IPS-15b (cell line): ENCODE measurements at regions not wholly inside any gene's neighbourhood (a gene's known extent, or its start where the extent isn't known, plus 50 kb on each side); places are given as distances from the start of the nearest gene placed in this dataset.

Experiments used
- H3K27me3 ChIP-seq: one replicate; pipeline ENCODE4 v1.6.1; 2013; ENCODE audit warnings: low read length; ENCODE audit not compliant: control insufficient read depth, insufficient read depth
- H3K36me3 ChIP-seq: one replicate; pipeline ENCODE4 v1.6.1; 2013; ENCODE audit warnings: low read length; ENCODE audit not compliant: control insufficient read depth, insufficient read depth
- H3K4me1 ChIP-seq: one replicate; pipeline ENCODE4 v1.6.1; 2013; ENCODE audit warnings: mild to moderate bottlenecking, low read length; ENCODE audit not compliant: control insufficient read depth, insufficient read depth
- H3K4me3 ChIP-seq: one replicate; pipeline ENCODE4 v1.5.1; 2013; ENCODE audit warnings: low read depth, low read length
- H3K9ac ChIP-seq: one replicate; pipeline ENCODE4 v1.6.1; 2013; ENCODE audit warnings: low read depth, mild to moderate bottlenecking, low read length
- H3K9me3 ChIP-seq: one replicate; pipeline ENCODE4 v1.6.1; 2013; ENCODE audit warnings: mild to moderate bottlenecking, low read length; ENCODE audit not compliant: control insufficient read depth, insufficient read depth

GRCh38 chr6:163946437-163946836 lies 531.9 kb downstream of the QKI start:
- H3K4me1 ChIP-seq, result peaks cover 20% of the 10 kb centered on the region
- H3K9me3 ChIP-seq, result no peaks in the 10 kb centered on the region
- H3K4me3 ChIP-seq, result no peak overlapping the region
- no peak overlapping the region for H3K9ac ChIP-seq
- H3K27me3 ChIP-seq, result no peaks in the 10 kb centered on the region
- H3K36me3 ChIP-seq, result no peaks in the 10 kb centered on the region

DNA sequence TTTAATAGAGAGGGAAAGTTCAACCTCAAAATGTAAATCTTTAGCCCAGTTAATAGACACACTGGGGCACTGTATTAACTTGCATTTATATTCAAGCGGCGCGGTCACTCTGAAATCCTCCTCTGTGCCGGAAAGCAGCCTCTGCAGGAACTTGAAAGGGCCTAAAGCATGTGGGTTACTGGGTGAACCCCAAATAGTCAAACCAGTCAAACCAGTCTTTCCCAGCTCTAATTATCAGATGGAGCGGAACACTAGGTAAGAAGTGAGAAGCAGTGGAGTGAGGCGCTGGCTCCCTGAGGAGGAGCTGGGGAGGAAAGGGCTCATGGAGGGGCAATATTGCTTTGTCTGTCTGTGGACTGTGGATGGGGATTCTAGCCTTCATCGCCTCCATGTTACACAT lies 531.3 kb downstream of the QKI start:
- Histone ChIP-seq H3K4me3 (no peak overlapping the region), H3K9me3 (no peaks in the 10 kb centered on the region), H3K36me3 (no peaks in the 10 kb centered on the region), H3K9ac (no peak overlapping the region), H3K27me3 (no peaks in the 10 kb centered on the region), H3K4me1 (peaks cover 21% of the 10 kb centered on the region)

DNA sequence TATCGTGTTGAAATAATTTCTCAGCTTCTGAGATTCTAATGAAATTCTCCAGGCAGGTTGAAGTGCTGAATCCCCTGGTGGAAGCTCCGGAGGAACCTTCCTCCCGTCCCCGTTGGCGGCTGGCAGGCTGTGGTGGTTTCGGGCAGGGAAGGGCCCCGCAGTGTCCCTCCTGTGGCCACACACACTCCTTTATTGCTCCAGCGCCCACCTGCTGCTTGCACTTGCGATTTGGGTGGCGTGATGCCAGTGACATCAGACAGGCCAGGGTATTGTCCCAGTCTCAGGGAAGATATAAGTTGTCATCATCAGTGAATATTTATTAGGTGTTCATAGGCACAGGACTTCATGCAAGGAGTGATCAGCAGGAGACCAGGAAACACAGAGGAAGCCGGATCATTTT lies 530.4 kb downstream of the QKI start:
- H3K27me3 ChIP-seq, result no peaks in the 10 kb centered on the region
- H3K9me3 ChIP-seq, result no peaks in the 10 kb centered on the region
- no peak overlapping the region for H3K4me3 ChIP-seq
- peaks cover 21% of the 10 kb centered on the region for H3K4me1 ChIP-seq
- H3K36me3 ChIP-seq, result no peaks in the 10 kb centered on the region
- H3K9ac ChIP-seq, result no peak overlapping the region

DNA sequence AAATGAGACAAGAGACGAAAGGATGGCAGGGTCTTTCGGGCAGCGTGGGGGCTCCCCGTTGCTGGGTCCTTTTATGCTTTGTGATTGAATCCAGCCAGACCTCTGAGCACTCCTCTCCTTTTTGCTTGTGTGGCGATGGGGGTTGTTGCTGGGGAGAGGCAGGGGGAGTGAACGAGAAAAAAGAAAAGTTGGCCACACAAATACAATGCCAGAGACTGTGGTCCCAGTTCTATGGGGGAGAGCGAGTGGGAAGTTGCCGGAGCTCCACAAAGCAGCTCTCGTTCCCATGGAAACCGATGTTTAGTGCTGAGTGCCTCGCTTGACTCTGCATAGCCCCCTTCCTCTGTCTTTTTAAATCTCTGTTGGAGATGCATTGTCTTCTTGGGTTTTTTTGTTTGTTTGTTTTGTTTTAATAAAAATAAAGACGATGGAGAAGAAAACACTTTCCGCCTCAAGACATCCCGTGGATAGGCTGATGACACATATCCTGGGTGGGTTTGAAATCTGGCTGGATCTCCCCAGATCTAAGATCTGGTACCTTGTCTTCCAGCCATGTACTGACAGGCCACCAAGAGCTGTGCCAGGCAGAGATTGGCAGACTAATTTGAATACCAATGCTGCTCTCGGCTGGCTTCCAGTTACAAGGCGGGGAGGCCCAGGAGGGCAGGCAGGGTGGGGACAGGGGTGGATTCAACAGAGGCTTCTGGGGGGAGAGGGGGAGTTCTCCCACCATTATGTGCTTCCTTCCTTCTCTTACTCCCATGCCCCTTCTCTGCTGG lies 529.3 kb downstream of the QKI start:
- H3K4me3 ChIP-seq, result peak overlapping the region; percentile 43
- no peaks in the 10 kb centered on the region for H3K27me3 ChIP-seq
- no peaks in the 10 kb centered on the region for H3K9me3 ChIP-seq
- peaks cover 21% of the 10 kb centered on the region for H3K4me1 ChIP-seq
- H3K9ac ChIP-seq, result no peak overlapping the region
- no peaks in the 10 kb centered on the region for H3K36me3 ChIP-seq

DNA sequence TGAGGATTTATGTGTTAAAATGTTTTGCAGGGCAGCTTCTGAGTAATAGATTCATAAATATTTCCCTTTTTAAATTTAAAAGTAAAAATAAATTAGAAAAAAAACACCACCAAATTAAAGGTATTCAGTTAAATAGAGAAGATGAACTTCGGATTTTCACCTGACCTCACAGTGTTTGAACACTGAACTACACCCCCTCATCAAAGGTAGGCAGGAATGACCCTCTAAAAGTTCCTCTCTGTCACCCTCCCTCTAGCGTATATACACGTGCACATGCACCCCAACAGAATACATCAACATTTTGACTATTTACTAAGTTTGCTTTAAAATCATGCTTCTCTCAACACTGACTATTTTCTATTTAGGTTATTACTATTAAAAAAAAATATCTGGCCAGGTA lies 528.3 kb downstream of the QKI start:
- Histone ChIP-seq H3K4me1 (peaks cover 21% of the 10 kb centered on the region), H3K9ac (no peak overlapping the region), H3K36me3 (no peaks in the 10 kb centered on the region), H3K4me3 (no peak overlapping the region), H3K9me3 (no peaks in the 10 kb centered on the region), H3K27me3 (no peaks in the 10 kb centered on the region)

- no peaks in the 10 kb centered on the region for H3K9me3 ChIP-seq
- H3K36me3 ChIP-seq, result no peaks in the 10 kb centered on the region
- peaks cover 21% of the 10 kb centered on the region for H3K4me1 ChIP-seq
- H3K27me3 ChIP-seq, result no peaks in the 10 kb centered on the region
- no peak overlapping the region for H3K9ac ChIP-seq
- no peak overlapping the region for H3K4me3 ChIP-seq
Measured at GRCh38 chr6:163941624-163941976, 527.1 kb downstream of the QKI start.

- Histone ChIP-seq H3K4me1 (peaks cover 21% of the 10 kb centered on the region), H3K9me3 (no peaks in the 10 kb centered on the region), H3K36me3 (no peaks in the 10 kb centered on the region), H3K27me3 (no peaks in the 10 kb centered on the region), H3K9ac (no peak overlapping the region), H3K4me3 (no peak overlapping the region)
Measured at GRCh38 chr6:163940705-163941623, 526.4 kb downstream of the QKI start.

DNA sequence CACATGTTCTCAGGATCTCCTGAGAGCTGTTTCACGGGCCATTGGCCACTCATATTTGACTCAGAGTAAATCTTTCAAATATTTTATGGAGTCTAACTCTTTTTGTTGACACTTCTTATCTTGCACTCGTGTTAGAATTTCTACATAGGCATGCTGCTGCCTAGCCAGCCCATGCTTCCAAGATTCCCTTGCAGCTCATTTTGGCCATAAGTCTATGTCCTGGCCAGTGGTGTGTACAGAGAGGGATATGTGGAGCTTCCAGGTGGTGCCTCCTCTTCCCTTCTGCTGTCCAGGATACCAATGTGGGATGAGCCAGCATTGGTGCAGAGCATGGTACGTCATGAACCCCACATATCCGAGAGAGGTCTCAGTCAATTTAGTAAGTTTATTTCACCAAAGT lies 522.6 kb downstream of the QKI start:
- peaks cover 6% of the 10 kb centered on the region for H3K4me1 ChIP-seq
- no peaks in the 10 kb centered on the region for H3K27me3 ChIP-seq
- H3K4me3 ChIP-seq, result no peak overlapping the region
- H3K36me3 ChIP-seq, result no peaks in the 10 kb centered on the region
- H3K9ac ChIP-seq, result no peak overlapping the region
- no peaks in the 10 kb centered on the region for H3K9me3 ChIP-seq

DNA sequence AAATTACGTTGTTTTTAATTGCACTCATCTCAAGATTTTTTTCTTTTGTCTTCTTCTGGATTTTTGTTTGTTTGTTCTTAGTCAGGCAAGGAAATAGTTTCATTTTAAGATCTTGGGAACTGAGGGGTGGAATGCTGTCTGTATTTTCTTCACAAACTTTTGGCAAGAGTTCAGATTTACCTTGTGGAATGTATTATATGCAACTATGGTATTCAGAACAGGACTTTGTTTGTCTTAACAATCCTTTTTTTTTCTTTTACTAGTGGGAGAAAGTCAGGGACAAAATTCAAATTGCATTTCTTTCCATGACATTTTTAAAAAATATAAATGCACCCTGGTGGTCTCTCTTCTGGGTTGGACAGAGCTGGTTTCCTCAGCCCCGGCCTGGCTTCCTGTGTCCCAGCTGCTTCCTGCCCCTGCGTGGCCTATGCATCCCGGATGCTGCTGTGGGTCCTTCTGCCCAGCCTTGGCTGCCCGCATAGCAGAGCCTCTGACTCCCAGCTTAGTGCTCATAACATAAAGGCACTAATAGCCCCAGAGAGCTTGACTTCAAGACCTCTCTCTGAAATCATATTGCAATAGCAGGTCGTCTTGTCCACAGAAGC lies 520.7 kb downstream of the QKI start:
- Histone ChIP-seq H3K9me3 (no peaks in the 10 kb centered on the region), H3K4me3 (no peak overlapping the region), H3K27me3 (no peaks in the 10 kb centered on the region), H3K4me1 (no peaks in the 10 kb centered on the region), H3K9ac (no peak overlapping the region), H3K36me3 (no peaks in the 10 kb centered on the region)

GRCh38 chr6:163930012-163930411 lies 515.5 kb downstream of the QKI start:
- Histone ChIP-seq H3K27me3 (no peaks in the 10 kb centered on the region), H3K9me3 (no peaks in the 10 kb centered on the region), H3K36me3 (no peaks in the 10 kb centered on the region), H3K4me1 (peaks cover 2% of the 10 kb centered on the region), H3K4me3 (no peak overlapping the region), H3K9ac (no peak overlapping the region)

- Histone ChIP-seq H3K9me3 (no peaks in the 10 kb centered on the region), H3K27me3 (no peaks in the 10 kb centered on the region), H3K4me3 (no peak overlapping the region), H3K36me3 (no peaks in the 10 kb centered on the region), H3K9ac (no peak overlapping the region), H3K4me1 (peaks cover 2% of the 10 kb centered on the region)
Measured at GRCh38 chr6:163929538-163929937, 515.0 kb downstream of the QKI start.
